ENCODE measurements at regions not wholly inside any gene's neighbourhood (a gene's known extent, or its start where the extent isn't known, plus 50 kb on each side); places are given as distances from the start of the nearest gene placed in this dataset.
A peak's percentile ranks its signal among the peaks of the same experiment; 100 is the strongest.

DNA sequence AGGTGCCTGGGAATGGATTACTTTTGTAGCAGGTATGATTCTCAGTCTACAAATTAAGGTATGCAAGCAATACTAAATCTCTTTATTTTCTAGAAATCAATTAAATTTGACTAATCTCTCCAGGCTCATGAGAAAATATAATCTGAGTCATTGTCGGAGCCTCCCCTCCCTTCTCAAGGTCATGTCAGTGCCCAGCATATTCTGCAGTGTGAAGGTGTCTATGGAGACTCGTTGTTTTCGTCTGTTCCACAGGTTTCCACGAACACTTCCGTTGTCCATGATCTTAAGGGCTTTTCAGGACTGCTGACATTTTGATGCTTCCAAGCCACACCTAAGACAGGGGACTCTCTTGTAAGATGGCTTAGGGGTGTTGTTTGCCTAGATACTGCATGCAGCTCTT is 56.6 kb upstream of the SCOC start:
- Histone ChIP-seq H3K4me3 (no peak overlapping the region), H3K27ac (no peak overlapping the region)

DNA sequence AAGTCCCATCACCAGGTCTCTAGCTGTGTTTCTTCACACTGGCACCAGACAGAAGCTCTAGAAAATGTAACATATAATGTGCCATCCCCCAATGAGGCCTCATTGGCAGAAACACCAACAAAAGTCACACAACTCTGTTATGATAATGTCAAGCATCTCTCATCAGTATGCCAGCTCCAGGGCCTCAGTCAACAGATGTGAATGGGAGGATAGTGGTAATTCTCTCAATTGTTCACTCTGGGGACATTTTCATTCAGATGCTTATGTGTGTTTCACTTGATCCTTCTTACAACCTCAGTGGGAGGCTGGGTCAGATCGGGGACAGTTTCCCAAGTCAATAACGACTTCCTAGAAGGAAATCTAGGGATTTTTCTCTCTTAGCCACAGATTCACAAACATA is 57.5 kb upstream of the SCOC start:
- H3K27ac ChIP-seq: no peak overlapping the region

DNA sequence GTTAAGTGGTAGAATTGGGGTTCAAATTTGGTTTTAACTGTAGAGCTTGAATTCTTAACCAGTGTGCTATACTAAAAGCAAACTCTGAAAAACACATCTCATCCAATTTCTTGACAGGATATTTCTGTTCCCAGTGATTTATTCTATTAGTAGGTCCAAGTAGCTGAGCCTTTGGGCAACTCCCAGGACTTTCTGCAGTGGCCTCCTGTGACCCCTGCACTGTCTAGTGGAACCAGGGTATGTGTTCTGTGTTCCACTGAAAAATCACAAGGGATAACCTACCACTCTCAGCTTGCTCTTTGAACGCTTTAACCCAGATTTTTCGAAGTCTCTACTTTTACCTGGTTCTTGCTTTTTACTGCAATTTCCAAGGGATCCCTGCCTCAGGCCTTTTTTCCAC is 58.0 kb upstream of the SCOC start:
- Histone ChIP-seq H3K27ac (no peak overlapping the region), H3K4me3 (no peak overlapping the region)

More for the DNA sequence above, 57.5 kb upstream of the SCOC start:
- H3K4me3 ChIP-seq: no peak overlapping the region

DNA sequence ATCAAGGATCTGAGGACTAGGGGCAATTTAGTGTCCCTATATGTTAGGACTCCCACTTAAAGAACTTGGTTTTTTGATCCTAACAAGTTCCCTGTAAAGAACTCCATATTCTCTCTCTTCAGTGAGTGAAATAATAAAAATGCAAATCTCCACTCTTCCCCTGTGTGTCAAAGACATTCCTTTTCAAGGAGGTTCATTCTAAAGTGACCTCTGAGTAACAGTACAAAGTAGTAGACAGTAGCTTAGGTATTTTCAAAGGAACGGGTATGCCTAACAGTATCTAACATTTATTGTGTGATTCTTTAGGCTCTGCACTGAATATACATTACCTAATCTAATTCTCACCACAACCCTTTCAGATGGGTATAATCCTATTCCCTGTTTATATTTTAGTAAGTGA is 58.4 kb upstream of the SCOC start:
- Histone ChIP-seq H3K4me3 (no peak overlapping the region), H3K27ac (no peak overlapping the region)

DNA sequence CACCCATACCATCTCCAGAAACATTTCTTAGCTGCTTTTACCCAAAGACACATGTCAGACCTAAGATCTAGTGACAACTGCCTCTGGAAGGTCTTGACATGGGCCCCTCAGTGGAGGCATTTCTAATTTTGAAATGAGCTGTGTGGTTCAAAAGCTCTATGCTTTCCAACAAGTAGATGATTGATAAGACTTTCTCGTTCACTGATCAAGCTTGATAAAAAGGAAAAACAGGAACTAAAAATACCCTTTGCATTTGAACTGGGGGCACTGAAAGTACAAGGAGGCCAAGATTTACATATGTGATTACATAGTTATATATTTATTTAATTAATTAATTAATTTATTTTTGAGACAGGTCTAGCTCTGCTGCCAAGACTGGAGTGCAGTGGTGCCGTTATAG is 61.3 kb upstream of the SCOC start:
- no peak overlapping the region for H3K4me3 ChIP-seq
- H3K27ac ChIP-seq: no peak overlapping the region

DNA sequence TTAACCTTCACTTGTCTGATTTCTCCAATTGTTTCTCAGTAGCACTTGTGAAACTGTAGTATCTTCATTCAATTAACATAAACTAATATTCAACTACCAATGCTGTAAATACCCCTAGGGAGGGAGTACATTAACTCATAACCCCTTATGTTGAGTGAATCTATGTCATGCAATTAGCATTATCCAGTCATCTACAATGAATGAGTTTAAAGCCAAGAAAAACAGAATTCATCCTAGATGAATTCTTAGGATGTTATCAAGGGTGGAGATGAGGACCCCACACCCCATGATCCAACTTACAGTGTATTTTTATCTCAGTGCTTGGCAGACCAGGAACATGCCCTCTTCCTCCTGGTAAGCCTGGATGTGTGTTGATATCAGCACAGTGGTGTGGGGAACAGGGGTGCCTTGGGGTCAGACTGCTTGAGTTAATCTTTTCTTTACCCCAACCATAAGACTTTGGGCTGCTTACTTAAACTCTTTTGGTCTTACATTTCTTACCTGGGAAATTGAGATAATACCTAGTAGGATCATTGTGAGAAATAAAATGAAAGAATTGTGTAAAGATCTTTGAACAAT is 62.1 kb upstream of the SCOC start:
- H3K27ac ChIP-seq: no peak overlapping the region
- no peak overlapping the region for H3K4me3 ChIP-seq

DNA sequence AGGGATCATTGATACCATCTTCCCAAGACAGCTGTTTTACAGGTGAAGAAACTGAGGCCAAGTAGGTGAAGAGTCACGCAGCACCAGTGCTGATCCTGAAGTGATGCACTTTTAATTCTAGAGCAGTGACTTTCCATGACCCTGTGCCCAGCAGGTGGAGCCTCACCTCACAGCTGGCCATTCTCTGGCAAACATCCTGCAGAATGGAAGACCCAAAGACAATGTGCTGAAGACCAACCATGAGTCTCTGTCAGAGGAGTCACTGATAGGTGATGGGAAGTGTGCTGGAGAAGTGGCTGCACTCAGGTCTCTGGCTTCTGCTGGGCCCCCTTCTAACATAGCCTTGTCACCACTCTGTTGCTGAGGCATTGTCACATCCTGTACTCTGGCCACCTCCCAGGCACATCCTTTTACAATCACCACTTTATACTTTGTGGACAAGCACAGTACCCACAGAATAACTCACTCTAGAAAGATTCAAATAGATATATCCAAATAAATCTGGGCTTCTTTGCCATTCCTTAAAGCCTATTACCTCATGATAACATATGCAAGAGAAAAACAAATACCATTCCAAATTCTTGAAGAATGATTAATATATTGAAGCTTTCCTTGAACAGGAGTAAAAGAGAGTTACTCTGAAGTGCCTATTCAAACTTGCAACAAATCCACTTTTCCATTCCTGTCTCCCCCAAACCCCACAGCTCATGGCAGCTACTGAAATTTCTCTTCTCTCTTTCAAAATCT is 64.1 kb upstream of the SCOC start:
- H3K4me3 ChIP-seq: no peak overlapping the region
- H3K27ac ChIP-seq: peak overlapping the region in 14 of 21 experiments; percentile 6 to 76 (median 38)

DNA sequence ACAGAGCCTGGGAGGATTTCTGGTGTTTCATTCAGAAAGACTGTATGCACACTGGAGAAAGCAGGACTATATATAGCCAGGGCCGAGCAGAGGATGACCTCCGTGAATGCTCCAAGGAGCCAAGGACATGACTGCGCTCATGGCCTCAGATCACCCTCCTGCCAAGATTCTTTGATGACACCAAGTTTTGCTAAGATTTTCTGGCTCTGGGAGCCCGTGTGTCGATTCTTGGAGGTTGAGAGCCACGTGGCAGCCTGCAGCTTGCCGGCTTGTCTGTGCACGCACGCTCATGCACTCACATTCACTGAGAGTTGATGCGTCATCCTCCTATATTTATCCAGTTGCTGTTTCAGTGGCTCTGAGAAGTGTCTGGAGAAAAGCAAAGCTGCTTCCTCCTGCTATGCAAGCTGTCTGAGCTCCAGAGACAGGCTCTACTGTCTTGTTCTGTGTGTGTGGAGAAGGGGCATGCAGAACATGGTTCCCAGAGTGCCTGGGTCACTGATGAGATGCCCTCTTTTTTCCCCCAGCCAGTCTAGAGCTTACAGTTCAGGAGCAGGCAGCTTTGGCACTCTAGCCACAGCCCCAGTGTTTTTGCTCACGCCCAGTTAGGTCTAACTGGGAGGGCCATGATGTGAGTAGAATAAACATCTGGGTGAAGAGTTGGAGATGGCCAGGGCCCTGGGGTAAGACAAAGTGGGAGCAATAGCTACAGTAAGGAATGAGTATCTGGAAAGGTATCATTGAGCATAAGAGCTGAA is 64.9 kb upstream of the SCOC start:
- Histone ChIP-seq H3K27ac (peak overlapping the region in 14 of 21 experiments; percentile 6 to 76 (median 38)), H3K4me3 (no peak overlapping the region)

DNA sequence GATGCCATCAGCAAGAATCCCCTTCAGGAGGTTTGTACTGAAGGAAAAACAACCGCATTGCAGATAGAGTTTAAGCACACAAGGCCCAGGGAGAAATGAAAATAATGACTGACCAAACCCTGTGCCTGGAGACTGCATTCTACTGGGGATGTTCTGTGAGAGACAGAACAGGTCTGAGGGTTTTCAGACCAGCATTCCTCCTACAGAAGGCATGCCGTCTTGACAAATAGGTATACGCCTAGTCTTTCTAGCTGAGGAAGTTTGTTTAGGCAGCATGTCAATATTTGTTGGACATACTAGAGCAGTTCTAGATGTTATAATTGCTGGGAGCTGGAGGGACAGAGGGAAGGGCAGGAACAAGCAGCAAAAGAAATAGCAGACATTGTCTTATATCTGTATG is 68.4 kb upstream of the SCOC start:
- no peak overlapping the region for H3K27ac ChIP-seq
- no peak overlapping the region for H3K4me3 ChIP-seq

DNA sequence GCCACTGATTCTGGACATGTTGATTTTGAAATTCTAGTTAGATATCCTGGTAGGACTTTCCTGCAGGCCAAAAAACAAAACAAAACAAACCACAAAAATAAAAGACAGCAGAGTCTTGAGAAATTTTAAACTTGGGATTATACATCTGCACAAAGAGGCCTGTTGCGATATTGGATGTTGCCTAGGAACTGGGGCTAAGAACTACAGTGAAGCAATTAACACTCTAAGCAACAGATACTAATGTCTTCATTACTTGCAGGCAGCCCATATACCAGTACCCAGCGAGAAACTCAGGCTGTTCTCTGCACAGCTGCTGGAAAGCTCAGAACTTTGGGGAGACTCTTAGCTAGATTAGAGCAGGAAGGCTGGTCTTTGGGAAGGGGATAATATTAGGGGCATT is 69.1 kb upstream of the SCOC start:
- H3K4me3 ChIP-seq: no peak overlapping the region
- H3K27ac ChIP-seq: no peak overlapping the region

DNA sequence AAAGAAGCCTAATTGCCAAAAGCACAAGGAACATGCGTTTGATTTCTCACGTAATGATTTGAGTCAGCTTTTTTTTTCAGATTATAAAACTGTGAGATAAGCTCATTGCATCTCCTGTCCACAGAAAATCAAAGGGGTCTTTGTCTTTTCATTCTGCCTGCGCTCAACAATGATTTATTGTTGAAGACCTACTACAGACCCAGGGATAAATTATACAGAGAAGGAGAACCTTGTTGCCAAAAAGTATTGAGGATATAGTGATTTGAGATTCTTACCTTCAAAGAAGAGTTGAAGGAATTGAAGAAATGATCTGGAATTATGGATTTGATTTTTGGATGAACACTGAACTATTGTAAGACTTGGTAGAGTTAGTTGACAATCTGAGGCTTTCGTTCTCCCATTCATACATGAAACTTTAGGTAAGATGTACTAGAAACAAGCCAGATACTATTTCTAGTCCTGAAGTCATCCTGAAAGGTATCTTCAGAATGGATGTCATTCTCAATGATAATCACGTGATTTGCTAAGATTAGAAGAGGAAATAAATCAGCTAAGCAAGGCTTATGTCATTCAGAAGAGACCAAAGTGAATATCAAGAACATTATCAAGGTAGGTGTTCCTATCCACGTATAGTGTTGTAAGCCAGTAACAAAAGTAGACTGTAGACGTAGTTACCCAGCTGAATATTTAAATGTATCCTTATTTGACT is 71.1 kb upstream of the SCOC start:
- H3K27ac ChIP-seq: no peak overlapping the region
- H3K4me3 ChIP-seq: no peak overlapping the region

DNA sequence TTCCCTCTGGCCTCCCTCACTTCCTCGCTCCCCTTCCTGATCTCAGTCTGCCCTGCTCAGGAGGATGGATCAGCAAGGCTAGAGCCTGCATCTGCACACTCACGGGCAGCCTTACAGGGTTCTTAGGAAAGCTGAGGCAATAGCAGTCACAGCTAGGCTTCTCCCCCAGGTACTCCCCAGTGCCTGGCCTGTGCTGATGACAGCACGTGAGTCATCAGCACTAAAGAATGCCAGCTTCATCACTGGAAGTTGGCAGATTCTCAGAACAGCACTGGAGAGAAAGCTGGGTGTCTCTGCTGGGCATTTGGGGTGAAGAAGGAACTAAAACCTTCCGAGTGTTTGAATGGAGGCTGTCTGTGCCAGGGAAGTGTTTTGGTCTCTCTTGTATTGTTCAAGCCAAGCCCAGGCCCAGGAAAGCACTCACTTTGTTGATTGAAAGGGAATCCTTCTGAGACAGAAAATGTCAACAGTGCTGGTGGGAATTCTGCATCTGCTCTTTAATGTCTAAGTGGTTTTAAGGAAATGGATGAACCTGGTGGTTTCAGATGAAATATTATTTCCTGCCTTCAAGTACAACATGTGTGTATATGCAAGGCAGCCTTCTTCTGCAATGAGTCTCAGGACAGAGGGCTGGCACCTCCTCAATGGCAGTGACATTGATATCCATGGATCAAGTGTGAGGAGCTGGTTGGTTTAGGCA is 73.0 kb upstream of the SCOC start:
- H3K27ac ChIP-seq: no peak overlapping the region
- no peak overlapping the region for H3K4me3 ChIP-seq

DNA sequence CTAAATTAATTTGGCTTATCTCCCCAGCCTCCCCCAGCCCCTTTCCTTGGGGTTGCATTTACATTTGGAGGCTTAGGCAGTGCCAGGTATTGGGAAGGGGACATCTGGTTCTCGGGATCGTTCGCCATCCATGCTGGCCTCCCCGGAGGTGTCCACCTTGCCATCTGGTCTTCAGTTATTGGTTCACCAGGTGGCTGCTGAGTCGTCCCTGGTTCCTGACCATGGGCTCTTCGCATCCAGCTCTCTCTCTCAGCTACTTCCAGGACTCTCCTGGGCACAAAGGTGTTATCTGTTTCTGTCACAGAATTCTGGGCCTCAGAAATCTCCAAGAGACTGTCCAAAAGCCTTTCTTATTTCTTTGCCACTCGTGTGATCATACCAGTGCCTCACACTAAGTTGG is 75.4 kb upstream of the SCOC start:
- H3K27ac ChIP-seq: no peak overlapping the region
- H3K4me3 ChIP-seq: no peak overlapping the region

DNA sequence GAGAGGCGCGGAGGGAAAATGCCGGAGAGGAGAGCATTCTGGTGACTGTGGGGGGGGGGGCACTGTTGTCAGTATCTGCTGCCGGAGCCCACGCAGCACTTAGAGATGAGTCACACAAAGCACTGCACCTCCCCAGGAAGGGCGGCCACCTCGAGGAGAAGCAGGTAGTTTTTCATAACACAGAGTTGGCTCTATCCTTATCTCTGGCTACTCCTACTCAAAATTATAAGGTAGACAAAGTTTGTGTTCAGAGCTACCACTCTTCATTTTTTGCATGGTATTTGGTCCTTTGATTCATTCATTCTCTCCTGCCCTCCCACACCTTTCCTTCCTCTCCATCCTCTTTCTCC is 76.2 kb upstream of the SCOC start:
- H3K4me3 ChIP-seq: no peak overlapping the region
- peak overlapping the region in 2 of 21 experiments; percentile 9 to 10 for H3K27ac ChIP-seq

DNA sequence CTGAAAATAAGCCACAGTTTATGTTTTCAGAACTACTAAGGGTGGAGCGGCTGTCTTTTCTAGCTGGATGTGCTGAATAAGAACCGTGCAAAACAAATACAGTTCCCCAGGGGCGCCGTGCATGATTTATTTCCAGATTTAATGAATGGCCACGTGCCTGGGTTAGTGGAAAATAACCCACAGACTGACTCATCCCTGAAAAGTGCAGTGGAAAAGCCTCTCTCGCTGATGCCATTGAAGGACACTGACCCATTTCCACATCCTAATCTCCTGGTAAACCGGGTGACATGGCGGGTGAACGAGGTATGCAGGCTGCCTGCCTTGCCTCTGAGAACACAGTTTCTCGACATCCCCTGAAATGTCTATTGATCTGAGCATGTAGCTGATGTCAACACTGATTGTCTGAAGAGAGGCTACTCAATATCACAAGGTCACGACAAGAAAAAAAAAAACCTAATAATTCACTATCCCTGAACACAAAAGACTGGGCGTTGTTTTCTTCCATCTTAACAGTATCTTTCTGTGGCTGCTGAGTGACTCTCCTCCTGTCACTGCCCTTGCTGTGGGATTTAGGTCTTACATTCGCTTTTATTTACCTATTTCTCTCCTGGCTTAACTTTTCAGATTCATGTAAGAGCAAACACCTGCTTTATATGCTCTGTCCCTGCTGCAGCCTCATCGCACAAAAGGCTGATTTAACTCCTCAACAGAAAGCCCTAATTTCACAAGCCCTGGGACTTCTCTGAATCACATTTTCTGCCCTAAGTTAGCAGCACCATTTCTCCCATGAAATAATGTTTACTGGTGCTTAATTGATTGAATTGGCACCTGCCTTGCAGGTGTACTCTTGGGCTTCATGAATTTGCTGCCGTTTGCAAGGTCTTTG is 76.9 kb upstream of the SCOC start:
- H3K4me3 ChIP-seq: no peak overlapping the region
- peak overlapping the region in 4 of 21 experiments; percentile 9 to 46 (median 18) for H3K27ac ChIP-seq

DNA sequence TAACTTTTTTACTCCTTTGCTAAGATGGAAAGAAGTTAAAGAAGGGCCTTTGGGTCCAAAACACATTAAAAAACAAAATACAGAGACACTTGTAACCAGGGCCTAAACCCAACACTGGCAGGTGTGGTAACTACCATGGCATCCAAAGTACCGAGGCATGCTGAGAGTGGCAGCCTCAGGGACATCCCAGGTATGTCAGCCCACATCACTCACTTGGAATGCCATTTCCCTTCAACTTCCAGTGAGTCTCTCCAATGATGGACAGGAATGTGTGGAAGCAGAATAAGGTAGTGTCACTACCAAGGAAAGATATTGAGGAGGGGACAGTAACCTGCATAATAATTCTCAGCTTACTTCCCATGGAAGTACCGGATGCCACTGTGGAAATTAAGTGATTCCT is 79.5 kb upstream of the SCOC start:
- Histone ChIP-seq H3K27ac (no peak overlapping the region), H3K4me3 (no peak overlapping the region)

DNA sequence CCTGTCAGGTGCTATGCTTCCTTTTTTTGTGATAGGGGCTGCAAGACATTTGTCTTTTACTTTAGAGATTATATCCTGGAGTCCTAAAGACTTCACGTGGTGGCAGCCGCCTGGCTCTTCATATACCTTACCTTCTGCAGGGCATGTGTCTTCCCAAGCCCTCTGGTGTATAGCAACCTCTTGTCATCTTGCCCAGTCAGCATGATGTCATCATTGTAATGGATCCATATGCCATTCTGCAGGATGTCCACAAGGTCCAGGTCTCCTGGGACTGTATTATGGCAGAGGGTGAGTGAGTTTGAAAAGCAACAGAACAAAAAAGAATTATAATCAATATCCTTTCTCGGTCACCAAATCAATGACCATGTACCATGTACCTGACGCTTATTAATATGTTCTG is 82.2 kb upstream of the SCOC start:
- H3K27ac ChIP-seq: no peak overlapping the region
- no peak overlapping the region for H3K4me3 ChIP-seq

DNA sequence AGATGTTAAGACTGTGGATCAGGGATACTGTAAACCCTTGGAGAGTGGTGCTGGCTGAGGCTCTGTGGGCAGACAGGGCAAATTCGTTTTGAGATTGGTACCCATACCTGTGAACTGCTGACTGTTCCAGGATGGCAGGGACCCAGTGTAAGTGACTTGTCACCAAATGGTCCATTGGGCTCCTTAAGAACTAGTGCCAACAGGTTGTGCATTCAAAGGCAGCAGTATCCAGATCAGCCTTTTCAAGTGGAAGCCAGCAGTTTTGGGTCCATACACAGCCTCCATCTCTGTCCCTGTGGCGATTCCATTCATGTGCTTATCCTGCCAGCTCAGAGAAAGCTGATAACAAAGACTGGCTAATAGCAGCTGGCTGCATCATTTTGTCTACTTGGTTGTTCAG is 84.0 kb upstream of the SCOC start:
- no peak overlapping the region for H3K4me3 ChIP-seq
- no peak overlapping the region for H3K27ac ChIP-seq

DNA sequence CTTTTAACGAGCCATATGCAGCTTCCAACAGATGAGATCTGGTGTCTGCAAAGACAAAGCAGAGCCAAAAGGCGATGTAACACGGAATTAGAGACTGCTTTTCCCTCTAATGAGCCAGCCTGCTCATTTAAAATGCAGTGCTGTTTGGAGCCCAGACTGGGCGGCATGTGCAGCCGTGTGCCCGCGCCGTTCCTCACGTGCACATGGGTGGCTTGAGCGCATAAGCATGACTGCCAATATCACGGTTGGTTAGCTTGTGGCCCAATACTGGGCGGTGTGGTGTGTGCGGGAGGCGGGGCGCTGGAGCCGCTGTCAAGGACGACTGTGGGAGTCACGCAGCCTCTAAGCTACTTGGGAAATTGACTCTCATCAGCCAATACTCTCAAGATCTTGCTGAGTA is 87.0 kb upstream of the SCOC start:
- H3K4me3 ChIP-seq: no peak overlapping the region
- H3K27ac ChIP-seq: no peak overlapping the region
